T-helper 2 cell treated with Interferon-gamma antibody and Interleukin-4, amounts not matched to agents 100 ng/mL and 5 ng/mL, for 36 hours (primary cell): ENCODE measurements at regions not wholly inside any gene's neighbourhood (a gene's known extent, or its start where the extent isn't known, plus 50 kb on each side); places are given as distances from the start of the nearest gene placed in this dataset.
"Not testable (repeated sequence)": the region's sequence is repeated elsewhere in the genome, so short reads cannot be mapped to it uniquely, and the experiment has no call there.

Experiments used
- intact Hi-C: fragments of 100-400 bp; cut with micrococcal nuclease; formaldehyde crosslinking; loops from one replicate; pipeline ENCODE4 v1.15.1; 2023

DNA sequence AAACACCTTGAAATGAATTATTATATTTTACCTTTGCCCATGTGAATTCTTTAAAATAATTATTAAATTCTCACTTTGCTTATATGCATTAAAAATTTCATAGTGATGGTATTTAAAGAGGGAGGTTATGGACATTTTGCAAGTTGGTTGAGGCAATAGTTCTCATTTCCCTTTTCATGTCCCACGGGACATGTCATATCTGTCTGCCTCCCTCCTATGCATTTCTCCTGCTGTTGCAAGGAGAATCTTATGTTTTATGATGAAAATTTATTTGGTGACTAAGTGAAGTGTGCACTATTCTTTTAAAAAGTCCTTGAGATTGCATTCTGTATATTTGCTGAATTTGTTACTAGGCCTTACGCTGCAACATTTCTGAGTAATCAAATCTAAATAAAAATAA, 67.2 kb downstream of the UTRN start:
- intact Hi-C loops: loop anchor here (5.0 to 10.0 kb wide), 3 partner anchors 115 to 1612 kb away; partner anchors contain the start of gene SHPRH

DNA sequence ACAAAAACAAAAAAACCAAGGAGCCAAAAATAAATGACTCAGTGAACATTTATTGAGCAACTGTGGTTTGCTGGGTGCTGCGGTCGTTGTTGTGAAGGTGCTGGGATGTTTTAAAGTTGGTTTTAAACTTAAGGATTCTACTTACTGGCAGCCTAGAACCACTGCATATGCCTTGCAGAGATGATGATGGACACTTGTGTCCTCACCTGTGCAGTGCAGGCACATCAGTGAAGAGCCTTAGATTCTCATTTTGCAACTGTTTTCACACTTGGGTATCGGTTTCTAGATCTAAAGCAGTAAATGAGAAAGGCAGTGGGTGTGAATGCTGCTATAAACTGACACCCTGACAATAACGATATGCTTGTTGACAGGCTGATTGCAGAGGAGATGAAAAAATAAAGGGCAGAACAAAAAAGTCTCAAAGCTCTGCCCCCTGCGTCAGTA, 68.8 kb downstream of the UTRN start:
- intact Hi-C loops: loop anchor here (5.0 to 10.0 kb wide), 3 partner anchors 113 to 1611 kb away; partner anchors contain the start of gene SHPRH

DNA sequence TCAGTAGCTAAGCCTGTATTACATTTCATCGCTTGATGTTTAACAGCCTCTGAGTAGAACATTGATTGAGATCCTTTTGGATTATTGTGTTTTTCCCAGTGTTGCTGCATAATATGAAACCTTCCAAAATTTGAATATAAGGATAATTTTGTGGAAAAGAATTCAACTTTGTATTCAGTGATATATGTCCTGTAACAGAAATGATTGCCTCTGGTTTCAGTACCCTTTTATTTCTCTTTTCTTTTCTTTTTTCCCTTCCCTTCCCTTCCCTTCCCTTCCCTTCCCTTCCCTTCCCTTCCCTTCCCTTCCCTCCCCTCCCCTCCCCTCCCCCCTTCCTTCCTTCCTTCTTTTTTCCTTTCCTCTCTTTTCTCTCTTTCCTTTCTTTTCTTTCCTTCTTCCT, 74.6 kb downstream of the UTRN start:
- intact Hi-C loops: loop anchor here (10.0 kb wide), 1 partner anchor 1605 kb away; the partner anchor contains the start of gene SHPRH

DNA sequence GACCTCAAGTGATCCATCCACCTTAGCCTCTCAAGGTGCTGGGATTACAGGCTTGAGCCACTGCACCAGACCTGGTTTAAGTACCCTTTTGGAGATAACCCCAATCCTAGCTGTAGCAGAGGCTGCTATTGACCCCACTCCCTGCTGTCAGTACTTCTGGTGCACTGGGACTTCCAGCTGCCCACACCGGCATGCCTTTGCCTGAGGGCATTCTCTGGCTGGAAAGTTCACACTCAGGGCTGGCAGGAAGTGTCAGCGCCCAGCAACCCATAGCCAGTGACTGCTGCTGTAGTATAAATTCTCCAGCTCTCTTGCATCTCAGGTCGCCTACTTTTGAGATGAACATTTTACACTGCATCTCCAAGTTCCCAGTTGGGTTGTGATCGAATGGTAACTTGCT, 75.3 kb downstream of the UTRN start:
- intact Hi-C loops: no loop called here

DNA sequence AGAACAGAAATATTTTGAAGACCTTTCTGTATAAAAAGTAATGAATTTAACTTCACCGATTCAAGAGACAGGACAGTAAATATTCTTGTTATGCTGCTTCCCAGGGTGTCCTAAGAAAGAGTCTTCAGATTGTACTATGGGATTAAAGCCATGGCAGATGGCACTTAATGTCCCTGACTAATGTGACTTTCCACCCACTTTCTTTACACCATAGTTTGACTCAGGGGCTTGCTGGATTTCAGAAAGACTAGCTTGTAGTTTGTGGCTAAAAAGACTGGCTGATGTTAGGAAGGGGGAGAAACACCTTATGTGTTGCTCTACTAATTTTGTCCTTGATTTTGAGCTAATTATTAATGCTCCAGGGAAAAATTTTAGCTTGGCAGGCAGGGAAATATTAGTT, 75.9 kb downstream of the UTRN start:
- intact Hi-C loops: no loop called here

DNA sequence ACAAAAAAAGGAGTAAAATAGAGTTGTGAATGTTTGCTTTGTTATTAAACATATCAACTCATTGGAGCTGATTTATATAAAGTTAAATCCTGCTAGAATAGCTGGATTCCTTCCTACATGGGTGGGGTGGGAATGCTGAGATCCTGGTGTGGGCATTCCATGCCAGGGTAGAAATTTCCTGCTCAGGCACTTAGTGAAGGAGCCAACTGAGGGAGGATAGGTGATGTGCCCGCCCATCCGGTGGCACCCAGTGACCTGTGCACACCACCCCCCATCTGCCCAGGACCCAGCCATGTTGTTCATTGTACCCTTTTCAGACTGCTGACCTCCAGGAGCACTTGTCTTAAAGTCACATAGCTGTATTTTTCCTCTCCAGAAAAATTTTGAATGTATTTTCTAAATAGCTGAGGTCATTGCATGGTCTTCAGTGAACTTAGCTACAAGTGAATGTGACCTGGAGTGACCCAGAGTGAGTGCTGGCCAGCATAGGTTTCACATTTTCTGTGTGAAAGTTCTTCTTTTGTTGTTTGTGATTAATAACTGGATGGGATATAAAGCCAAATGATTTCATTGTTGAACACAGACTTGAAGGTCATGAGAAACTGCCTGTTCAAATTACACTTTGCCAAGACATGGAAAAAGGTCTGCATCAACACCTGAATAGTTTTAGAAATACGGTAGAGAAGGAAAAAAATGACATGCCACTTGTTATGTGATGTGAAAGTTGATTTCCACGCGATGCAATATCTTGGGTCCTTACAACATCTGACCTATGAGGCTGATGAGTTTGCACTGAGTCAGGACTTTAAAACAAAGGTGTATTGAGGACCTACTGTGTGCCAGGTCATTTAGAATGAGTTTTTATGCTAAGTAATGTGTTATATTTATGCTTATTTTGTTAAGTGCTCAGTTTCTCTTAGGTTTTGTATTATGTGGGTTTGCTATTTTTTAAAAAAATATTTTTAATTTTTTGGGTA, 77.2 kb downstream of the UTRN start:
- intact Hi-C loops: no loop called here

DNA sequence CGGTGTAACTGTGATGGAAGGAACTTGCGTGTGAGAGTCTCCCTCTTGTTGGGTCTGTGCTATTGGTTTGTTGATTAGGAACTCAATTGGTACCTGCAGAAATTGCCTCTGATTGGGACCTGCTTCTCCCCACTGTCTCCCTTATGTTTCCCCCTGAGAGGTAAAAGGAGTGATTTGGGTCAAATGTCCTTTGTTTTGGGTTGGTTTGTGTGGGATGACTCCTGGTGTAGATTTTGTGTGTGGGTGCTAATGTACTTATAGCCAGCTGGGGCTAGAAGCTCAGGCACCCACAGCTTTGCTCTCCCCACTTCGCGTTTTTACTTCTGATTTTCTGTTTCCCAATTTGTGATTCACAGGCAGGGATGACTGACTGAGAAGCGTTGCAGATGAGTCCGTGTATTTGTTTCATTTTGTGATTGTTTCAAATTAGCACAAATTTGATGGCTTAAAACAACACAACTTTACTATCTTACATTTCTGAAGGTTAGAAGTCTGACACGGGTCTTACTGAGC, 79.1 kb downstream of the UTRN start:
- intact Hi-C loops: no loop called here

DNA sequence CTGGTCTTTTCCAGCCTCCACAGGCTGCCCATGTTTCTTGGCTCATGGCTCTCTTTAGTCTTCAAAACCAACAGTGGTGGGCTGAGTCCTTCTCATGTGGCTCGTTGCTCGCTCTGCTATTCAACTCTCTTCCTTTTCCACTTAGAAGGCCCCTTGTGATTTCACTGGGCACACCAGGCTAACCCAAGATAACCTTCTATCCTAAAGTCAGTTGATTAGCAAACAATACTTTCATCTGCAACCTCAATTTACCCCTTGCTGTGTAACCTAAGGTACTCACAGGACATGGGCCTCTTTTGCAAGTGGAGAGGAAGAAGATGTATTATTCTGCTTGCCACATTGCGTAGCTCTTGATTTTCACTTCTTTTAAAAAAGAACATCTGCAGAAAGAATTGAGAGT, 79.6 kb downstream of the UTRN start:
- intact Hi-C loops: no loop called here

DNA sequence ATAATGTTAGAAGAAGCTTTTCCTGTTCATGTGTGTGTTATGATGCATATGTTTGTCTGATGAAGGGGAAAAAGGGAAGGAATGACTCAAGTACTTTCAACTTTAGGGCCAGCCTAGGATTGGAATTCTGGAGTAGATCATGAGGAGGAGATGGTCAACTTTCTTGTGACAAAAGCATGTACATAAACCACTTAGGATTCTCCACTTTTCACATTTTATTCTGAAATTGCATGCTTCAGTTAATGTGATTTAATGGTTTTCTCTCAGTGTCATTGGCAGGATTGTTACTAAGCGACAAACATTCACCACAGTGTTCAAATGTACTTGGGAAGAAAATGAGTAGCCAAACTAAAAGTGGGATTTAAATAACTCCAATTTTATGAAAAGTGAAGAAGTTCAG, 80.1 kb downstream of the UTRN start:
- intact Hi-C loops: no loop called here

DNA sequence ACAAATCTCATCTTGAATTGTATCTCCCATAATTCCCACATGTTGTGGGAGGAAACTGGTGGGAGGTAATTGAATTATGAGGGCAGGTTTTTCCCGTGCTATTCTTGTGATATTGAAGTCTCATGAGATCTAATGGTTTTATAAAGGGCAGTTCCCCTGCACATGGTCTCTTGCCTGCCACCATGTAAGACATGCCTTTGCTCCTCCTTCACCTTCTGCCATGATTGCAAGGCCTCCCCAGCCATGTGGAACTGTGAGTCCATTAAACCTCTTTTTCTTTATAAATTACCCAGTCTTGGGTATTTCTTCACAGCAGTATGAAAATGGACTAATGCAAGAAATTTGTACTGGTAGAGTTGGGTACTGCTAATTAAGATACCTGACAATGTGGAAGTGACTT, 84.6 kb downstream of the UTRN start:
- intact Hi-C loops: not testable (repeated sequence)

DNA sequence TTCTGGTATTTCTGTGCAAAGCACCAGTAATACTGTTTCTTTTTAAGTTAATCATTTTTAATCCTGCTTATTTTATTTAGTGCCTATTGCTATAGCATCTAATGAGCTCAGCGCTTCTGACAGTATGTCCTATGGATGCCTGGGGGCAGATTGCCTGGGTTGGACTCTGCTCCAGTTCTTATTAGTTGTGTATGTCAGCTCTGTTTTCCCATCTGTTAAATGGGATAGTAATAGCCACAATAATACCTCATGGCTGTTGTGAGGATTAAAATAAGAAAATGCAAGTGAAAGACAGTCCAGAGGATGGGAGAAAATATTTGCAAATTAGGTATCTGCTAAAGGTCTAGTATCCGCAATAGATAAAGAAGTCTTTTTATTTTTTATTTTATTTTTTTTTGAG, 87.0 kb downstream of the UTRN start:
- intact Hi-C loops: no loop called here

DNA sequence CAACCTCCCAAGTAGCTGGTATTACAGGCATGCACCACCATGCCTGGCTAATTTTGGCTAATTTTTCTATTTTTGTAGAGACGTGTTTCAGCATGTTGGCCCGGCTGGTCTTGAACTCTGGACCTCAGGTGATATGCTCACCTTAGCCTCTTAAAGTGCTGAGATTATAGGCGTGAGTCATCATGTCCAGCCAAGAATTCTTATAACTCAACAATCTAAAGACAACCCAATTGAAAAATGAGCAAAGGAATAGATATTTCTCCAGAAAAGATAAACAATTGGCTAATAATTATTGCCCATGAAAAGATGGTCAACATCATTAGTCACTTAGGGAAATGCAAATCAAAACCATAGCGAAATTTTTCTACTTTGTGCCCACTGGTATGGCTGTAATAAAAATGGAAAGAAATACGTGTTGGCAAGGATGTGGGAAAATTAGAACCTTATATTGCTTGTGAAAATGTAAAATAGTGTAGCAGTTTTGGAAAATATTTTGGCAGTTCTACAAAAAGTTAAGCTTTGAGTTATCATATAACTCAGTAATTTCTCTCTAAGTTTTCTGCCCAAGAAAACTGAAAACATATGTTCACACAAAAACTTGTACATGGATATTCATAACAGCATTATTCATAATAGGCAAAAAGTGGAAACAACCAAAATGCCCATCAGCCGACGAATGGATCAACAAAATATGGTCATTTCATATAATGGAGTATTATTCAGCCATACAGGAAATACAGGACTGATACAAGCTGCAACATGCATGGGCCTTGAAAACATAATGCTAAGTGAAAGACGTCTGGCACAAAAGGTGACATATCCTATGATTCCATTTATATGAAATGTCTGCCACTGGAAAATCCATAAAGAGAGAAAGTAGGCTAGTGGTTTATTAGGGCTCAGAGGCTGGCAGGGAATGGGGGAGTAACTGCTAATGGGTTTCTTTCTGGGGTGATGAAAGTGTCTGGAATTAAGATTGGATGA, 87.8 kb downstream of the UTRN start:
- intact Hi-C loops: no loop called here

DNA sequence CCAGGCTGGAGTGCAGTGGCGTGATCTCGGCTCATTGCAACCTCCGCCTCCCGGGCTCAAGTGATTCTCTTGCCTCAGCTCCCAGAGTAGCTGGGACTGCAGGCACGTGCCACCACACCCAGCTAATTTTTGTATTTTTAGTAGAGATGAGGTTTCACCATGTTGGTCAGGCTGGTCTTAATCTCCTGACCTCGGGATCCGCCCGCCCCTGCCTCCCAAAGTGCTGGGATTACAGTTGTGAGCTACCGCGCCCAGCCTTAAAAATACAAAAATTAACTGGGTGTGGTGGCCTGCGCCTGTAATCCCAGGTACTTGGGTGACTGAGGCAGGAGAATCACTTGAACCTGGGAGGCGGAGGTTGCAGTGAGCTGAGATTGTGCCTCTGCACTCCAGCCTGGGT, 89.4 kb downstream of the UTRN start:
- intact Hi-C loops: not testable (repeated sequence)

DNA sequence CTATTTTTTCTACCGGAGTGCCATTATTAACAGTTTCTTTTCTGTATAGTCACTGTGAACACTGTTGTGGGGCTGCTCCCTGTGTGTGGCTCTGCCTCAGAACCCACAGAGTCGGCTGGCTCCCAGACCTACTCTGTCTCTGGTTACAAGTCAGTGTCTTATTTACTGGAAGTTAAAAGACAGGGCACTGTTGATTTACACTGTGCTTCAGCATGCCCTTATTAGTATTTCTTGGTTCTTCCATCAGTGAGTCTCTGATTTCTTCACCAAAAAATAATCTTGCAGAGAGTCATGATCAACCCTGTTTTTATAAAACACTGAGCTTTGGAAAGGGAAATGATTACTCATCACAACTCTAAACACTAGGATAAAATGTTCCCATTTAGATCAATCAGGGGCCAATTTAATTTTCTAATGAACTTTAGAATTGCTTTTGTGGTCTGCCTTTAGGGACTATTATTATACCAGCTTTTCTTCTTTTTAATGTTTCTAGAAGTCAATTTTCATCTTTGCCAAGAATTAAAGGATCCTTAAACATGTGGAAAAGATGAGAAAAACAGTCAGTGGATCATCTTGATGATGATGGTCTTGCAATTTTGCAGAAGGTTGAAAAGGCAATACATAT, 92.6 kb downstream of the UTRN start:
- intact Hi-C loops: no loop called here

DNA sequence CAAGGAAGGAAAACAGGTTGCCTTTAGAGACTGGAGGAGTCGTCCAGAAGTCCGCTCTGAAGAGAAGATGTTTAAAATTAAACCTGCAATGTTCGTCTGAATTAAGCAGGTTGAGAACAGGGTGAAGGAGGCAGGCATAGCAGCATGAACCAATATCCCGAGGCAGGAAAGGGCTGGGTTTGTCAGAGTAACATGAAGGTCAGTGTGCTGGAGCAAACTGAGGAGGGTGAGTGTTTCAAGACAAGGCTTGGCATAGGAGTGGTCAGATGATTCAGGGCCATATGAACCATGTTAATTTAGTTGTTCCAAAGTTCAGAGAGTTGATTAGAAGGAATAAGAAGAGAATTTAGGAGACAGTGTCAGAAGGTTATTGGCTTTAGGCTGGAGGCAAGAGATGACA, 93.3 kb downstream of the UTRN start:
- intact Hi-C loops: no loop called here

DNA sequence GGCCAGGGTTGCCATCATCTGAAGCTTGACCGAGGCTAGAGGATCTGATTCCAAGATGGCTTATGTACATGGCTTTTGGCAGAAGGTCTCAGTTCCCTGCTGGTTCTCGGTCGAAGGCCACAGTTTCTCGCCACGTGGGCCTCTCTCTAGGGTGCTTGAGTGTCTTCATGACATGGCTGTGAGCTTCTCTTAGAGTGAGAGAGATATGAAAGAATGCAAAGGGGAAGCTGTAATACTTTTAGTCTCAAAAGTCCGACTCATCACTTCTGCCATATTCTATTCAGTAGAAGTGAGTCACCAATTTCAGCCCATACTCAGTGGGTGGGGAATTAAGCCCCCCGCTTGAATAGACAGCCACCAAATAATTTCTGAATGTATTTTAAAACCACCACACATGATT, 94.2 kb downstream of the UTRN start:
- intact Hi-C loops: no loop called here

DNA sequence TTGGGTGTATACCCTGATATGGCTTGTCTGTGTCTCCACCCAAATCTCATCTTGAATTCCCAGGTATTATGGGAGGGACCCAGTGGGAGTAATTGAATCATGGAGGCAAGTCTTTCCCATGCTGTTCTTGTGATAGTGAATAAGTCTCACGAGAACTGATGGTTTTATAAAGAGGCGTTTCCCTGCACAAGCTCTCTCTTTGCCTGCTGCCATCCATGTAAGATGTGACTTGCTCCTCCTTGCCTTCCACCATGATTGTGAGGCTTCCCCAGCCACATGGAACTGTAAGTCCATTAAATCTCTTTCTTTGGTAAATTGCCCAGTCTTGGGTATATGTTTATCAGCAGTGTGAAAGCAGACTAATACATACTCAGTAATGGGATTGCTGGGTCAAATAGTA, 96.4 kb downstream of the UTRN start:
- intact Hi-C loops: not testable (repeated sequence)

DNA sequence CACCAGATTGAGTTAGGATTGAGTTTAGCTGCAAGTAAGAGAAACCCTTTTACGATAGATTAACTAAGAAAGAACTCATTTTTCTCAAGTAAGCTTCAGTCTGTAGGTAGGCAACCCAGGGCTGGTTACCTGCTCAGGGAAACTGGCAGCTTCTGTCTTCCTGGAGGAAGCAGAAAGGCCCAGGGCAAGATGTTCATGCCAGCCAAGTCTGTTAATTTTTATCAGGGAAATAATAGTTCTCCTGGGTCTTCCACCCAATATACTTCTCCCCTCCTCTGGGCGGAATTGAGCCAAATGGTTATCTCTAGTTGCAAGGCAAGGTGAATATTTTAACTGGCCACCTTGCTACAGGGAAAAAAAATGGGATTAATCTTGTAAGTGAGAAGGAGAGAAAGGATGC, 98.2 kb downstream of the UTRN start:
- intact Hi-C loops: no loop called here

DNA sequence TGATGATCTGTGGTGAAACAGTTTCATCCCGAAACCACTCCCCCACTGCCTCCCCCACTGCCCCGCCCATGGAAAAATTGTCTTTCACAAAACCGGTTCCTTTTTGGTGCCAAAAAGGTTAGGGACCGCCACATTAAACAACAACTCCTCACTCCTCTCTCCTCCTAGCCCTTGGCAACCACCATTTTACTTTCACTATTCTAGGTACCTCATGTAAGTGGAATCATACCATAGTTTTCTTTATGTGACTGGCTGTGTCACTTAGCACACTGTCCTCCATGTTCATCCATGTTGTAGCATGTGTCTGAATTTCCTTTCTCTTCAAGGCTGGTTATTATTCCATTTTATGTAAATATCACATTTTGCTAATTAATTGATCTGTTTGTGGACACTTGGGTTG, 99.3 kb downstream of the UTRN start:
- intact Hi-C loops: no loop called here

DNA sequence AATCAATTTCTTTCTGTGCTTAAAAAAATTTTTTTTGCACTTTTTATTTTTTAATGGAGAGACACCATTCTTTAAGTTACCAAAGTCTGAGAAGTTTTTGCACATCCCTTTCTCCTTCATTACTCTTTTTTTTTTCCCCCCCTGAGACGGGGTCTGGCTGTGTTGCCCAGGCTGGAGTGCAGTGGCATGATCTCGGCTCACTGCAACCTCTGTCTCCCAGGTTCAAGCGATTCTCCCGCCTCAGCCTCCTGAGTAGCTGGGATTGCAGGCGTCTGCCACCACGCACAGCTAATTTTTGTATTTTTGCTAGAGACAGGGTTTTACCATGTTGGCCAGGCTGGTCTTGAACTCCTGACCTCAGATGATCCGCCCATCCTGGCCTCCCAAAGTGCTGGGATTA, 104.3 kb downstream of the UTRN start:
- intact Hi-C loops: not testable (repeated sequence)

DNA sequence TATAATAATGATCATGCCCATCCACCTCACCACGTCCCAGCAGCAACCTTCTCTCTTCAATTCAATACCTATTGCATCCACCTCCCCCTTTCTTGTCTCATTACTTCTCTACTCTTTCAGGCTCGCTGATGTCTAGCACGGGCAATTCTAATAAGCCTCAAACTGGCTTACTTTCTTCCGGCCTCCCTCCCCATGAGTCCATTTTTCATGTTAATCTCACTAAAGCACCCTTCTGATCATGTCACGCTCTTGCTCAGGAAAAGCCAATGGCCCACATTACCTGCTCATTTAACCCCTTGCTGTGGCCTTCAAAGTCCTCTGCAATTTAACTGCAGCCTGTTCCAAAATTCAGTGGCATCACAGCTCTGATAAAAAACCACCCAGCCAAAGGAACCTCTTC, 105.1 kb downstream of the UTRN start:
- intact Hi-C loops: no loop called here
